Femur (tissue), 1 donor: ENCODE measurements at regions not wholly inside any gene's neighbourhood (a gene's known extent, or its start where the extent isn't known, plus 50 kb on each side); places are given as distances from the start of the nearest gene placed in this dataset.
A peak's percentile ranks its signal among the peaks of the same experiment; 100 is the strongest.

Source experiments
- DNase-seq: peaks from one replicate; pipeline ENCODE4 v3.0.0-alpha.2; 2017

- no peak for DNase-seq
These were observed 55.0 kb upstream of the DUSP5 start for GRCh38 chr10:110442746-110443145.

GRCh38 chr10:110443239-110444003, 54.3 kb upstream of the DUSP5 start:
- DNase-seq = no peak

GRCh38 chr10:110444004-110444337, 53.7 kb upstream of the DUSP5 start:
- DNase-seq = peak; percentile 65

GRCh38 chr10:110445871-110446270, 51.8 kb upstream of the DUSP5 start:
- no peak for DNase-seq

GRCh38 chr10:110446277-110446676, 51.4 kb upstream of the DUSP5 start:
- DNase-seq = no peak

GRCh38 chr10:110446954-110447608, 50.6 kb upstream of the DUSP5 start:
- DNase-seq = no peak

- DNase-seq = no peak
These were observed 49.8 kb upstream of the DUSP5 start for GRCh38 chr10:110447886-110448285.
